LNCAP (cell line): ENCODE measurements at regions not wholly inside any gene's neighbourhood (a gene's known extent, or its start where the extent isn't known, plus 50 kb on each side); places are given as distances from the start of the nearest gene placed in this dataset.

ENCODE experiments used
- TF ChIP-seq, protein P1 (sequence below): fragments of 450-650 bp; IDR thresholded peaks from 2 replicates; pipeline ENCODE4 v1.5.1; 2017; ENCODE audit warnings: mild to moderate bottlenecking

GRCh38 chr4:3861720-3862639 is 95.8 kb downstream of the ADRA2C start:
- TF ChIP-seq, protein P1, sequence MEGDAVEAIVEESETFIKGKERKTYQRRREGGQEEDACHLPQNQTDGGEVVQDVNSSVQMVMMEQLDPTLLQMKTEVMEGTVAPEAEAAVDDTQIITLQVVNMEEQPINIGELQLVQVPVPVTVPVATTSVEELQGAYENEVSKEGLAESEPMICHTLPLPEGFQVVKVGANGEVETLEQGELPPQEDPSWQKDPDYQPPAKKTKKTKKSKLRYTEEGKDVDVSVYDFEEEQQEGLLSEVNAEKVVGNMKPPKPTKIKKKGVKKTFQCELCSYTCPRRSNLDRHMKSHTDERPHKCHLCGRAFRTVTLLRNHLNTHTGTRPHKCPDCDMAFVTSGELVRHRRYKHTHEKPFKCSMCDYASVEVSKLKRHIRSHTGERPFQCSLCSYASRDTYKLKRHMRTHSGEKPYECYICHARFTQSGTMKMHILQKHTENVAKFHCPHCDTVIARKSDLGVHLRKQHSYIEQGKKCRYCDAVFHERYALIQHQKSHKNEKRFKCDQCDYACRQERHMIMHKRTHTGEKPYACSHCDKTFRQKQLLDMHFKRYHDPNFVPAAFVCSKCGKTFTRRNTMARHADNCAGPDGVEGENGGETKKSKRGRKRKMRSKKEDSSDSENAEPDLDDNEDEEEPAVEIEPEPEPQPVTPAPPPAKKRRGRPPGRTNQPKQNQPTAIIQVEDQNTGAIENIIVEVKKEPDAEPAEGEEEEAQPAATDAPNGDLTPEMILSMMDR, result no peak

DNA sequence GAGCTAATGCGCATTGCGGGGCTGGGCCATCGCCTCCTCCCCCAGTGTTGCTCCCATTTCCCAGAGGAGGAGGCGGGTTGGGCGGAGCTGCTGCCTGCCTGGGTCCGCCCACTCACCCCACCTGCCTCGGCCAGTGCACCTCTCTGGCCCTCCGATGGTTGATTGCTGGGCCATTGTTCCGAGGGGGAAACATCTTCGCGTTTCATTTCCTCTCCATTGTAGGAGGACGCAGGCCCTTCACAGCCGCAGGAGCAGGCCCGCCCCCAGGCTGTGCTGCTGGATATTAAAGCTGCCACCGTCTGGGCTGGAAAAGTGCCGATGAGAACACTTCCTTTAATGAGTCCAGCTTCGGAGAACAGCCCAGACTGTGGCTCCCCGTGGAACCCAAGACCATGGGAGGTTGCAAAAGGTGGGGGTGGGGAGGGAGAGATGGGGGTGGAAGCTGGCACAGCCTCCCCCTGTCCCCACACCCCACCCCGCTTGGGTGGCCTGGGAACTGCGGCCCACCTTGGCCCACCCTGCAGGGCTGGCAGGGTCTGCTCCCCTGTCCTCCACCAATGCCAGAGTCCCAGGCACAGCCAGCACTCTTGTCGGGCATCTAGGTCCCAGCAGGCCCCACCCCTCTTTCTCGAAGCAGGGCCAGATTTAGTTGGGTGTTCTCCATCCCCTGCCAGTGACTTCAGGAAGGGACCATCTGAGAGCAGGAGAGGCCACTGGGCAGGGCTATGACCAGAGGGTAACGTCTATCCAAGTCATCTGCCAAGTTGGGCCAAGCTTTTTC is 96.6 kb downstream of the ADRA2C start:
- TF ChIP-seq, protein P1, result no peak

- TF ChIP-seq, protein P1, result no peak
Observed at GRCh38 chr4:3863841-3864741, 97.9 kb downstream of the ADRA2C start.

- TF ChIP-seq, protein P1, result no peak
Observed at GRCh38 chr4:3864742-3865721, 98.8 kb downstream of the ADRA2C start.

DNA sequence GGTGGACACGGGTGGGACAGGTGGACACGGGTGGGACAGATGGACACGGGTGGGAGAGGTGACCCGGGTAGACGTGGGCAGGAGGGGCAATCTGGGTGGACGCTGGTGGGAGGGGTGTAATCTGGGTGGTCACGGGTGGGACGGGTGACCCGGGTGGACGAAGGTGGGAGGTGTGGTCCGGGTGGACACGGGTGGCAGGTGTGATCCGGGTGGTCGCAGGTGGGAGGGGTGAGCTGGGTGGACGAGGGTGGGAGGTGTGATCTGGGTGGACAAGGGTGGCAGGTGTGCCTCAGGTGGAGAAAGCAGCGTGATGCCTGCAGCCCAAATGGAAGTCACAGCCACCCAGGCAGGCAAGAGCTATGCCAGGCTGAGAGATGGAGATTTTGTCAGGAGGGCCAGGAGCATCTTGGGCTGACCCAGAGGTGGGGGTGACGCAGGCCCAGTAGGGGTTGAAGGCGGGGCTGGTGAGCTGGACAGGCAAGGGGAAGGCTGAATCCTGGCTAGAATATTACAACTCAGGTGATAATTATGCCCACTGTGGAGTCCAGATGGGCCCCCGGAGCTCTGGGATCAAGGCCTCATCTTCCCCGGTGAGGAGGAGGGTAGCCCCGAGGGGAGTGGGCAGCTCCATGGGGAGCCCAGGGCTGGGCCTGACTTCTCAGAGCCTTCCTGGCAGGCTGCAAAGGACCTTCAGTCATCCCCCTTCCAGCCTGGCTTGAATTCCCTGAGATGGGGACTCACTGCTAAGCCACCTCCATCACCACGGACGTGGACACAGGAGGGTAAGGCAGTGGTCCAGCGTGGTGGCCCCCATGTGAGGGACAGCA is 100.0 kb downstream of the ADRA2C start:
- TF ChIP-seq, protein P1, result no peak

GRCh38 chr4:3866813-3867129 is 100.6 kb downstream of the ADRA2C start:
- TF ChIP-seq, protein P1, result no peak
